ENCODE measurements at regions not wholly inside any gene's neighbourhood (a gene's known extent, or its start where the extent isn't known, plus 50 kb on each side); places are given as distances from the start of the nearest gene placed in this dataset.
A peak's percentile ranks its signal among the peaks of the same experiment; 100 is the strongest.

- DNase-seq, result peak; percentile 89 to 97
These were observed 433.7 kb downstream of the ENC1 start for GRCh38 chr5:74206579-74207550.

GRCh38 chr5:74205767-74206578 is 434.6 kb downstream of the ENC1 start:
- DNase-seq, result no peak

- peak; percentile 26 to 75 for DNase-seq
These were observed 439.0 kb downstream of the ENC1 start for GRCh38 chr5:74201334-74202081.

GRCh38 chr5:74200560-74200959 is 440.0 kb downstream of the ENC1 start:
- DNase-seq, result peak; percentile 5 to 76

GRCh38 chr5:74199436-74200210 is 440.9 kb downstream of the ENC1 start:
- no peak for DNase-seq

- no peak for DNase-seq
These were observed 441.5 kb downstream of the ENC1 start for GRCh38 chr5:74199005-74199404.

- DNase-seq, result no peak
These were observed 442.4 kb downstream of the ENC1 start for GRCh38 chr5:74198156-74198555.

GRCh38 chr5:74196233-74196632 is 444.3 kb downstream of the ENC1 start:
- no peak for DNase-seq

GRCh38 chr5:74194196-74194595 is 446.3 kb downstream of the ENC1 start:
- DNase-seq, result no peak

- DNase-seq, result no peak
These were observed 447.8 kb downstream of the ENC1 start for GRCh38 chr5:74192606-74193299.

GRCh38 chr5:74188351-74189105 is 452.0 kb downstream of the ENC1 start:
- no peak for DNase-seq

- no peak for DNase-seq
These were observed 452.8 kb downstream of the ENC1 start for GRCh38 chr5:74187757-74188156.

GRCh38 chr5:74186356-74187315 is 453.9 kb downstream of the ENC1 start:
- no peak for DNase-seq

GRCh38 chr5:74185599-74185998 is 454.9 kb downstream of the ENC1 start:
- DNase-seq, result peak in 1 of 2 experiments; percentile 10

GRCh38 chr5:74184649-74185048 is 455.9 kb downstream of the ENC1 start:
- DNase-seq, result no peak

GRCh38 chr5:74183041-74183440 is 457.5 kb downstream of the ENC1 start:
- DNase-seq, result no peak

GRCh38 chr5:74182603-74183002 is 457.9 kb downstream of the ENC1 start:
- no peak for DNase-seq

GRCh38 chr5:74179701-74180100 is 460.8 kb downstream of the ENC1 start:
- DNase-seq, result no peak

GRCh38 chr5:74179179-74179578 is 461.3 kb downstream of the ENC1 start:
- DNase-seq, result no peak

- DNase-seq, result no peak
These were observed 462.6 kb downstream of the ENC1 start for GRCh38 chr5:74177961-74178360.

Data from NCI-H2081 (cell line).